ENCODE measurements at regions not wholly inside any gene's neighbourhood (a gene's known extent, or its start where the extent isn't known, plus 50 kb on each side); places are given as distances from the start of the nearest gene placed in this dataset.
A peak's percentile ranks its signal among the peaks of the same experiment; 100 is the strongest.

DNA sequence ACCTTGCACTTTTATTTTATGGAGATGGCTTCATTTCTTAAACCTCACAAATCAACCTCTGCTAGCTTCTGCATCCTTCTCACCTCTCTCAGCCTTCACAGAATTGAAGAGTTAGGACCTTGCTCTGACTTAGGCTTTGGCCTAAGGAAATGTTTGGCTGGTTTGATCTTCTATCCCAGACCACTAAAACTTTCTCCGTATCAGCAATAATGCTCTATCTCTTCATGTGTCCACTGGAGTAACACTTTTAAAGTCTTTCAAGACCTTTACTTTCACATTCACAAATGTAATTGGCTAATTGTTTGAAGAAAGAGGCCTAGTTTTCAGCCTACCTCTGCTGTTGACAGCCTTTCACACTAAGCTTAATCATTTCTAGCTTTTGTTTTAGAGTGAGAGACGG lies 212.9 kb downstream of the TTLL2 start:
- Histone ChIP-seq H3K27ac (no peak overlapping the region), H3K4me3 (ENCODE audit: low read depth, low read length) (no peak overlapping the region), H3K27me3 (replicated peaks) (no peaks in the 10 kb centered on the region), H3K36me3 (replicated peaks) (no peaks in the 10 kb centered on the region)
- DNase-seq = no peak
- TF ChIP-seq, protein P1, sequence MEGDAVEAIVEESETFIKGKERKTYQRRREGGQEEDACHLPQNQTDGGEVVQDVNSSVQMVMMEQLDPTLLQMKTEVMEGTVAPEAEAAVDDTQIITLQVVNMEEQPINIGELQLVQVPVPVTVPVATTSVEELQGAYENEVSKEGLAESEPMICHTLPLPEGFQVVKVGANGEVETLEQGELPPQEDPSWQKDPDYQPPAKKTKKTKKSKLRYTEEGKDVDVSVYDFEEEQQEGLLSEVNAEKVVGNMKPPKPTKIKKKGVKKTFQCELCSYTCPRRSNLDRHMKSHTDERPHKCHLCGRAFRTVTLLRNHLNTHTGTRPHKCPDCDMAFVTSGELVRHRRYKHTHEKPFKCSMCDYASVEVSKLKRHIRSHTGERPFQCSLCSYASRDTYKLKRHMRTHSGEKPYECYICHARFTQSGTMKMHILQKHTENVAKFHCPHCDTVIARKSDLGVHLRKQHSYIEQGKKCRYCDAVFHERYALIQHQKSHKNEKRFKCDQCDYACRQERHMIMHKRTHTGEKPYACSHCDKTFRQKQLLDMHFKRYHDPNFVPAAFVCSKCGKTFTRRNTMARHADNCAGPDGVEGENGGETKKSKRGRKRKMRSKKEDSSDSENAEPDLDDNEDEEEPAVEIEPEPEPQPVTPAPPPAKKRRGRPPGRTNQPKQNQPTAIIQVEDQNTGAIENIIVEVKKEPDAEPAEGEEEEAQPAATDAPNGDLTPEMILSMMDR (IDR thresholded peaks at IDR 0.05; ENCODE audit: low read depth, low read length, missing control alignments) = no peak
- in situ Hi-C loops (cut with HindIII; ENCODE audit: low pct_ligation_motif_present, low sequenced_read_pairs) = no loop called here

DNA sequence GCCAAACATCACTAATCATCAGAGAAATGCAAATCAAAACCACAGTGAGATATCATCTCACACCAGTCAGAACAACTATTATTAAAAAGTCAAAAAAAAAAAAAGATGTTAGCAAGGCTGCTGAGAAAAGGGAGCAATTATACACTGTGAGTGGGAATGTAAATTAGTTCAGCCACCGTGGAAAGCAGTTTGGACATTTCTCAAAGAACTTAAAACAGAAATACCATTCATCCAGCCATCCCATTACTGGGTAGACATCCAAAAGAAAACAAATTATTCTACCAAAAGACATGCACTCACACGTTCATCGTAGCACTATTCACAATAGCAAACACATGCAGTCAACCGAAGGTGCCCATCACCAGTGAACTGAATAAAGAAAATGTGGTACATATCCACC lies 213.9 kb downstream of the TTLL2 start:
- DNase-seq = no peak
- in situ Hi-C loops (cut with HindIII; ENCODE audit: low pct_ligation_motif_present, low sequenced_read_pairs) = no loop called here
- H3K27me3 ChIP-seq (replicated peaks) = no peaks in the 10 kb centered on the region
- no peaks in the 10 kb centered on the region for H3K36me3 ChIP-seq (replicated peaks)
- TF ChIP-seq, protein P1 (IDR thresholded peaks at IDR 0.05; ENCODE audit: low read depth, low read length, missing control alignments) = no peak
- H3K4me3 ChIP-seq (ENCODE audit: low read depth, low read length) = no peak overlapping the region
- no peak overlapping the region for H3K27ac ChIP-seq

DNA sequence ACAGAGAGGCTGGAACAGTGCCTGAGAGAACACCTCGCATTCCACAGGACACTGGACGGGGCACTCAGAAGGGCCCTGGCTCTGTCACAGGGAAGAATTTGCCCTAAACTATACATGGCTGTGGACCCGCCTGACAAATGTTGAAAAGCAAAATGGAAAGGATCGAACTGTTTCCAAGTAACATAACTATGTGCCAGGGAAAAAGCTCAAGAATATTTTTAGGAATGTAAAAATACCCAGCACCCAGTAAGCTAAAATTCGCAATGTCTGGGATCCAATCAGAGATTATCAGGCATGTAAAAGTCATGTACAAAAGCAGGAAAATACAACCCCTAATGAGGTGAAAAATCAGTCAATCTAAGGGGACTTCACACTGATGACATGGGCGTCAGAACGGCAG lies 215.9 kb downstream of the TTLL2 start:
- no peak overlapping the region for H3K27ac ChIP-seq
- TF ChIP-seq, protein P1 (IDR thresholded peaks at IDR 0.05; ENCODE audit: low read depth, low read length, missing control alignments) = no peak
- H3K36me3 ChIP-seq (replicated peaks) = no peaks in the 10 kb centered on the region
- no peak for DNase-seq
- no peak overlapping the region for H3K4me3 ChIP-seq (ENCODE audit: low read depth, low read length)
- no peaks in the 10 kb centered on the region for H3K27me3 ChIP-seq (replicated peaks)
- in situ Hi-C loops (cut with HindIII; ENCODE audit: low pct_ligation_motif_present, low sequenced_read_pairs) = no loop called here

DNA sequence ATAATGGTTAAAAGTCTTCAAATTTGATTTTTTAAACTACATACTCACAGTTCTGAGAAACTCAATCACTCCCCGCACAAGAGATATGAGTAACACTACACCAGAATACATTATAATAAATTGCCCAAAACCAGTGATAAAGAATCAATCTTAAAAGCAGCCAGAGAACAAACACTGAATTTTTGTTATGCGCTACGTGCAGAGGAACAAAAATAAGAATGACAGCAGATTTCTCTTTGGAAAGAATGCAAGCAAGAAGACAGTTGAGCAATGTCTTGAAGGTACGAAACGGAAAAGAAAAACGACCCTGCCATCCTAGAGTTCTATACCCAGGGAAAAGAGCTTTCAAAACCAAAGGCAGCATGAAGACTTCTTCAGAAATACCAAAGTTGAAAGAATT lies 216.7 kb downstream of the TTLL2 start:
- no peak overlapping the region for H3K4me3 ChIP-seq (ENCODE audit: low read depth, low read length)
- in situ Hi-C loops (cut with HindIII; ENCODE audit: low pct_ligation_motif_present, low sequenced_read_pairs) = no loop called here
- DNase-seq = no peak
- no peaks in the 10 kb centered on the region for H3K27me3 ChIP-seq (replicated peaks)
- no peaks in the 10 kb centered on the region for H3K36me3 ChIP-seq (replicated peaks)
- H3K27ac ChIP-seq = no peak overlapping the region
- TF ChIP-seq, protein P1 (IDR thresholded peaks at IDR 0.05; ENCODE audit: low read depth, low read length, missing control alignments) = no peak

DNA sequence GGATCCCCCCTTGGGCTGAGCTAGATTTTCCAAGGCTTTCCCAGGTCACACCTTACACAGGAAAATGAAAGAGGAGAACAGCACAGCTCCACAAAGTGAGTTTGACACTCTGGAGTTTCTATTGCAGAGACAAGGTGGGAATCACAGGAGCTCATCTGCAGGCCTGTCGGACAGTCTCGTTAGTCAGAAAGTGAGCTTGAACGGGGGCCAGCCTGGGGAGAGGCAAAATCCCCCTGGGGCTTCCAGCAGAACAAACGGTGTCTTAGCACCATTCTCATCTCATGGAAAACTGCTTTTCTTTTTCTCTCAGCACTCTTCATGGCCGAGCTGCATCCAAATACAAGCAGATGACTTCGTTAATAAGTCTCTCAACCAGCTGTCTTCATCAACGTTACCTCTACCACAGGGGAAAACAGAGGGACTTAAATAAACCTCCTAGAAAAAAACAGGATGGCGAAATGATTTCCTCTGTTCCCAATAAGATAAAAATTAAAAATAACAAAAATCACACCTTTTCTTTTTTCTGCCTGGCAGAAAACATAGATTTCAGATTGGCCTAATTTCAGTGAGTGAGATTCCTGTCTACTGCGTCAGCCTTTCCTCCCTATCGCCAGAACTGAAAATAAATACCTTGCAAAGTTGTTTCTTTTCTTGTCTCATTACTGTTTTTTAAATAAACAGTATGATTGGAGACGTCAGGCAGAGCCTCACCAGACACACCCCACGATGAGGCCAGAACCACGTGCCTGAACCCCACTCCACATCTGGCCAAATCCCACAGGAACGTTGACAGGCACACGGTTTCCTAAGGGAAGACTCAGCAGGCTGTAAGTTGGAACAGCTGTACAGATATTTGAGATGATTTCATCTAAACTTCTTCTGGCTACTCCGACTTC lies 219.0 kb downstream of the TTLL2 start:
- Histone ChIP-seq H3K27me3 (replicated peaks) (no peaks in the 10 kb centered on the region), H3K36me3 (replicated peaks) (no peaks in the 10 kb centered on the region), H3K27ac (no peak overlapping the region), H3K4me3 (ENCODE audit: low read depth, low read length) (no peak overlapping the region)
- peak; percentile 36 for DNase-seq
- in situ Hi-C loops (cut with HindIII; ENCODE audit: low pct_ligation_motif_present, low sequenced_read_pairs) = no loop called here
- TF ChIP-seq, protein P1 (IDR thresholded peaks at IDR 0.05; ENCODE audit: low read depth, low read length, missing control alignments) = no peak

Measured in brain microvascular endothelial cell (primary cell).